Tibial nerve (tissue), 4 donors: ENCODE measurements at regions not wholly inside any gene's neighbourhood (a gene's known extent, or its start where the extent isn't known, plus 50 kb on each side); places are given as distances from the start of the nearest gene placed in this dataset.

Experiments used
- DNase-seq, 2 donors: peaks; one replicate each; pipeline ENCODE4 v3.0.0-alpha.2; 2019; ENCODE audit warnings: low spot score in 2 of 2
- H3K27ac ChIP-seq, 4 donors: fragments of 200-600 bp; sonication (generic) in 3 of 4; one replicate each; pipeline ENCODE4 v1.5.1; 2017 to 2019; ENCODE audit warnings: mild to moderate bottlenecking in 1 of 4
- H3K27me3 ChIP-seq, 2 donors: fragments of 200-600 bp; sonication (generic) in 1 of 2; one replicate each; pipeline versions ENCODE4 v1.5.1 to v1.6.0; 2017 to 2019
- H3K36me3 ChIP-seq, 3 donors: fragments of 200-600 bp; sonication (generic); one replicate each; pipeline ENCODE4 v1.5.1; 2018 to 2019
- H3K4me1 ChIP-seq, 4 donors: fragments of 200-600 bp; sonication (generic) in 3 of 4; one replicate each; pipeline ENCODE4 v1.5.1; 2017 to 2019
- H3K4me3 ChIP-seq, 4 donors: fragments of 200-600 bp; sonication (generic) in 3 of 4; one replicate each; pipeline ENCODE4 v1.5.1; 2017 to 2019; ENCODE audit warnings: mild to moderate bottlenecking in 1 of 4, moderate library complexity in 1 of 4
- H3K9me3 ChIP-seq, 4 donors: fragments of 200-600 bp; sonication (generic) in 3 of 4; one replicate each; pipeline ENCODE4 v1.5.1; 2017 to 2019
- EP300 ChIP-seq, 2 donors: sonication (generic); formaldehyde crosslinking; IDR thresholded peaks; one replicate each; pipeline ENCODE4 v1.6.1; 2017; ENCODE audit warnings: antibody characterized with exemption in 2 of 2, mild to moderate bottlenecking in 1 of 2
- POLR2A ChIP-seq, 2 donors: fragments of 450-650 bp; IDR thresholded peaks; one replicate each; pipeline ENCODE4 v1.6.1; 2017; ENCODE audit warnings: antibody characterized with exemption in 2 of 2, mild to moderate bottlenecking in 2 of 2, moderate library complexity in 2 of 2
- WGBS, 2 donors: methylation state at CpG; one replicate each; pipeline ENCODE4 v1.1.5; 2018; 5-methylcytosine and 5-hydroxymethylcytosine counted together
- TF ChIP-seq, protein P1 (sequence below), 5 experiments: fragments of 200-600 bp in 3 of 5; fragments of 450-650 bp in 2 of 5; sonication (generic) in 3 of 5; IDR thresholded peaks; one replicate each; pipeline ENCODE4 v1.5.1; 2016 to 2019; ENCODE audit warnings: antibody characterized with exemption in 5 of 5, mild to moderate bottlenecking in 3 of 5, moderate library complexity in 2 of 5

DNA sequence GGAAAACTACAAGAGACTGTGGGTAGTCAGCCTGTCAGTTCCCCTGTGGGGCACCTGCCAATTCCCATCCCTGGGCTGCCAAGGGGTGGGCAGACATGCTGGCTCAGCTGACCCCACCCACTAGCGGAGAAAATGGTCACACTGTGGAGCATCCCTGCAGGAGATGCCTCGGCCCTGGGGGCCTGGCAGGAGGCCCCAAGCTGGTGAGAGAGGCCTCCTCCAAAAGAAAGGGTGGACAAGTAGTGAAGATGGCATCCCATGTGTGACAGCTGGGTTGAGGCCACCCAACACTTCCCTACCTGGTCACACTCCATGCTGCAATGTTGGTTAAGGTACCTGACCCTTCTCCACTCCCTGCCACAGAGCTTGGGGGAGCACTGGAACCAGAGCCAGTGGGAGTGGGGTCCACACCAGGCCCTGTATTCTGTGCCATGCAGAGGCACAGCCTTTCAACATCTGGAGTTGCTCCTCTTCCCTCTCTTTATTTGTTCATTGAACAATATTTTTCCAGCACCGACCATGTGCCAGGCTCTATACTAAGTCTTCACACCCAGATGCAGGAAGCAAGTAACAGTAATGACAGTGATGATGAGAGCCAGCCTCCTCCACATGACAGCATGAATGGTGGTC lies 59.5 kb downstream of the KLHDC7A start:
- TF ChIP-seq POLR2A (IDR thresholded peaks at IDR 0.05) (no peak), EP300 (IDR thresholded peaks at IDR 0.05) (no peak)
- TF ChIP-seq, protein P1, sequence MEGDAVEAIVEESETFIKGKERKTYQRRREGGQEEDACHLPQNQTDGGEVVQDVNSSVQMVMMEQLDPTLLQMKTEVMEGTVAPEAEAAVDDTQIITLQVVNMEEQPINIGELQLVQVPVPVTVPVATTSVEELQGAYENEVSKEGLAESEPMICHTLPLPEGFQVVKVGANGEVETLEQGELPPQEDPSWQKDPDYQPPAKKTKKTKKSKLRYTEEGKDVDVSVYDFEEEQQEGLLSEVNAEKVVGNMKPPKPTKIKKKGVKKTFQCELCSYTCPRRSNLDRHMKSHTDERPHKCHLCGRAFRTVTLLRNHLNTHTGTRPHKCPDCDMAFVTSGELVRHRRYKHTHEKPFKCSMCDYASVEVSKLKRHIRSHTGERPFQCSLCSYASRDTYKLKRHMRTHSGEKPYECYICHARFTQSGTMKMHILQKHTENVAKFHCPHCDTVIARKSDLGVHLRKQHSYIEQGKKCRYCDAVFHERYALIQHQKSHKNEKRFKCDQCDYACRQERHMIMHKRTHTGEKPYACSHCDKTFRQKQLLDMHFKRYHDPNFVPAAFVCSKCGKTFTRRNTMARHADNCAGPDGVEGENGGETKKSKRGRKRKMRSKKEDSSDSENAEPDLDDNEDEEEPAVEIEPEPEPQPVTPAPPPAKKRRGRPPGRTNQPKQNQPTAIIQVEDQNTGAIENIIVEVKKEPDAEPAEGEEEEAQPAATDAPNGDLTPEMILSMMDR (IDR thresholded peaks at IDR 0.05) = no peak
- Histone ChIP-seq H3K36me3 (no peaks in the 10 kb centered on the region), H3K27ac (no peak overlapping the region), H3K4me3 (no peak overlapping the region), H3K9me3 (peaks cover 0 to 11% (median 0%) of the 10 kb centered on the region in 4 donors), H3K4me1 (no peaks in the 10 kb centered on the region), H3K27me3 (peaks cover 0 to 12% of the 10 kb centered on the region in 2 donors)
- 76 to 85% methylated on average over 3 of the region's 3 CpGs for WGBS, 2 donors
- DNase-seq = no peak

DNA sequence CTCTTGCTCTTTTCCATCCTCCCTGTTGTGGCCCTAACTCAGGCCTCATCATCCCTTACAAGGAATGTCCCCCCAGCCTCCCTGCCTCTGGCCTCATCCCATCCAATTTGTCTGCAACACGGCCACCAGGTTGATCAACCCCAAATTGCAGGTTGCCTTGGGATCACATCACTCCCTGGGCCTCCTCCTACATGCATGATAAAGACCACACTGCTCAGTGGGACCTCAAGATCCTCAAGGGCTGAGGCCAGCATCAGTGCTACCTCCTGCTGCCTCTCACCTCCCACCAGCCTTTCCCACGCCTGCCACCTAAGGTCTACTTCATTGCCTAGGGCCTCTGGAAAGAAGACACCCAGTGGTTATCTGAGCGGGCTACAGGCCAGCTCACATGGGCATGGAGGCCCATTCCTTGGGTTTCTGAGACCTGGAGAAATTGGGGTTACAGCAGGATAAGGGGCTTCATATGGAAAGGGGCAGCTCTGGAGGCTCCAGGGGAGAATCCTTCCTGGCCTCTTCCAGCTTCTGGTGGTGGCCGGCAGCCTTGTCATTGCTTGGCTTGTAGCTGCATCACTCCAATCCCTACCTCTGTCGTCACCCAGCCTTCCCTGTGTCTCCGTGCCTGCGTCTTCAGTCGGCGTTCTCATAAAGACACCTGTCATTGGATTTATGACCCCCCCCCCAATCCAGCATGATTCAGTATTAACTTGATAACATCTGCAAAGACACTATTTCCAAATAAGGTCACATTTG lies 60.5 kb downstream of the KLHDC7A start:
- no peak for DNase-seq
- Histone ChIP-seq H3K36me3 (no peaks in the 10 kb centered on the region), H3K27me3 (peaks cover 0 to 12% of the 10 kb centered on the region in 2 donors), H3K9me3 (peaks cover 0 to 11% (median 0%) of the 10 kb centered on the region in 4 donors), H3K27ac (no peak overlapping the region), H3K4me1 (no peaks in the 10 kb centered on the region), H3K4me3 (no peak overlapping the region)
- TF ChIP-seq, protein P1 (IDR thresholded peaks at IDR 0.05) = no peak
- WGBS, 2 donors = 88 to 89% methylated on average over 9 of the region's 9 CpGs

DNA sequence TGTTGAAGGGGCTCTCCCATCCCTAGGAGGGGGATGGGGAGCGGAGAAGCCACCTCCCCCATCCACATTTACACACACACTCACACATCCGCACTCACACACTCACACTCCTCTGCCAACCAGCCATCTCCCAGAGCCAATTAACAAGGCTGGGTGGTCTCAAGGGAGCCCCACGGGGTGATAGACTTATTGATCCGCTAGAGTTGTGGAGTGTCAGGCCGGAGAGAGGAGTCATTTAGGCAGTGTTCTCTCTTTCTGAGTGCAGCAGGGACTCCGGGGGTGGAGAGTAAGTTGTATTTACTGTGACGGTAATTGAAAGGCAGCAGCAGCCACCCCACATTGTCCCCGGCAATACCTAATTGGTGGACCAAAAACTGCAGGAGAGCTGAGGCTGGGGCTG lies 61.6 kb downstream of the KLHDC7A start:
- Histone ChIP-seq H3K4me3 (no peak overlapping the region), H3K27ac (no peak overlapping the region), H3K36me3 (no peaks in the 10 kb centered on the region), H3K9me3 (peaks cover 0 to 11% (median 0%) of the 10 kb centered on the region in 4 donors), H3K4me1 (no peaks in the 10 kb centered on the region), H3K27me3 (peaks cover 0 to 12% of the 10 kb centered on the region in 2 donors)
- TF ChIP-seq, protein P1 (IDR thresholded peaks at IDR 0.05) = no peak
- TF ChIP-seq EP300 (IDR thresholded peaks at IDR 0.05) = no peak
- TF ChIP-seq POLR2A (IDR thresholded peaks at IDR 0.05) = no peak
- no peak for DNase-seq
- 10 to 14% methylated on average over 8 of the region's 8 CpGs for WGBS, 2 donors

DNA sequence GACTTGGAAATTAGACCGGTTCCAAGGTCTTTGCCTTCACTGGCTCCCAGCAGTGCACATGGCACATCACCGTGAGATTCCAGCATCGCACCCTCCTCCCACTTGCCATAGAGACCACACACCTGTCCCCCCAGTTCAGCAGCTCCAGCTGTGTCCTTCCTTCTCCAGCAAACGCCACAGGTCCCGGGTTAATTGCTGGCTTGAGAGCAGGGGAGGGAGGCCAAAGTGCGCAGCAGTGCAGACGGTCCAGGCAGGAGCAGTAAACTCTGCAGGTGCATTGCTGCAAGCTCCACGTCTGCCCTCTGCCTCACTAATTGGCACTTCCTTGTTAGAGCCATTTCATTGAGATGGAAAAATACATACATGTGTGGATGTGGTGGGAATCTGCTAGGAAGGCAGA lies 65.3 kb downstream of the KLHDC7A start:
- no peak overlapping the region for H3K27ac ChIP-seq
- H3K4me3 ChIP-seq = no peak overlapping the region
- H3K27me3 ChIP-seq = peaks cover 0 to 17% of the 10 kb centered on the region in 2 donors
- TF ChIP-seq, protein P1 (IDR thresholded peaks at IDR 0.05) = no peak
- no peak for TF ChIP-seq EP300 (IDR thresholded peaks at IDR 0.05)
- no peak for TF ChIP-seq POLR2A (IDR thresholded peaks at IDR 0.05)
- no peaks in the 10 kb centered on the region for H3K36me3 ChIP-seq
- no peaks in the 10 kb centered on the region for H3K4me1 ChIP-seq
- 23 to 28% methylated on average over 8 of the region's 8 CpGs for WGBS, 2 donors
- peaks cover 0 to 11% (median 0%) of the 10 kb centered on the region in 4 donors for H3K9me3 ChIP-seq
- DNase-seq = no peak

DNA sequence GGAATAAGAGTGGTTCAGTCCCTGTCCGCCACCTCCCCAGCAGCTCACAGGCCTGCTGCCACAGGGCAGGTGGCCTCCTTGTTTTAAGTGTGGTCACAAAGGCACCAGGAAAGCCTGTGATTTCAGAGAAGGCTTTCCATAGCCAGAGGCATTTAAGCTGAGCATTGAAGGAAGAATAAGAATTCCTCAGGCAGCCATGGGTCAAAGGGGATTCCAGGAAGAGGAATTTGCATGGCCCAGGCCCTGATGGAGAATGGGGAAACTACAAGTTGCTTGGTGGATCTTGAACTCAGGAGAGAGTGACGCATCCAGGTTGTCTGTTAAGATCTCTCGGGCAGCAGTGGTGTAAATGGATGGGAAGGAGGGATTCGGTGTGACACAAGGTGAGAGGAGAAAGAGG lies 66.7 kb downstream of the KLHDC7A start:
- H3K36me3 ChIP-seq = no peaks in the 10 kb centered on the region
- WGBS, 2 donors = 62 to 71% methylated on average over 4 of the region's 4 CpGs
- TF ChIP-seq, protein P1 (IDR thresholded peaks at IDR 0.05) = no peak
- no peak for TF ChIP-seq EP300 (IDR thresholded peaks at IDR 0.05)
- no peak for TF ChIP-seq POLR2A (IDR thresholded peaks at IDR 0.05)
- peaks cover 0 to 17% of the 10 kb centered on the region in 2 donors for H3K27me3 ChIP-seq
- no peaks in the 10 kb centered on the region for H3K4me1 ChIP-seq
- no peak for DNase-seq
- H3K27ac ChIP-seq = no peak overlapping the region
- peaks cover 0 to 11% (median 0%) of the 10 kb centered on the region in 4 donors for H3K9me3 ChIP-seq
- no peak overlapping the region for H3K4me3 ChIP-seq
